H1 (cell line): ENCODE measurements at regions not wholly inside any gene's neighbourhood (a gene's known extent, or its start where the extent isn't known, plus 50 kb on each side); places are given as distances from the start of the nearest gene placed in this dataset.

Source experiments
- CREB1 ChIP-seq: IDR thresholded peaks from 2 replicates; pipeline ENCODE4 v1.6.1; 2012; ENCODE audit warnings: inconsistent platforms
- GABPA ChIP-seq: IDR thresholded peaks from 2 replicates; pipeline ENCODE4 v1.6.1; 2011; ENCODE audit warnings: mild to moderate bottlenecking, low read length, moderate library complexity, borderline replicate concordance; ENCODE audit not compliant: insufficient read depth
- RXRA ChIP-seq: IDR thresholded peaks from 2 replicates; pipeline ENCODE4 v1.6.1; 2011; ENCODE audit warnings: low read depth, mild to moderate bottlenecking, low read length, moderate library complexity; ENCODE audit not compliant: insufficient read depth
- SP1 ChIP-seq: IDR thresholded peaks from 2 replicates; pipeline ENCODE4 v1.6.1; 2011; ENCODE audit warnings: low read depth, low read length
- TF ChIP-seq, protein P1 (sequence below), 3 experiments: IDR thresholded peaks; 1 replicate in 2 of 3; 2 replicates in 1 of 3; pipeline versions ENCODE4 v1.5.1 to v1.6.1; 2011; ENCODE audit warnings: low read length in 3 of 3, mild to moderate bottlenecking in 3 of 3, inconsistent platforms in 2 of 3, low read depth in 1 of 3, moderate library complexity in 1 of 3; ENCODE audit not compliant: insufficient read depth in 1 of 3; ENCODE audit errors: control extremely low read depth in 1 of 3

- TF ChIP-seq RXRA, result no peak
- TF ChIP-seq GABPA, result no peak
- TF ChIP-seq CREB1, result no peak
- TF ChIP-seq SP1, result no peak
- TF ChIP-seq, protein P1, sequence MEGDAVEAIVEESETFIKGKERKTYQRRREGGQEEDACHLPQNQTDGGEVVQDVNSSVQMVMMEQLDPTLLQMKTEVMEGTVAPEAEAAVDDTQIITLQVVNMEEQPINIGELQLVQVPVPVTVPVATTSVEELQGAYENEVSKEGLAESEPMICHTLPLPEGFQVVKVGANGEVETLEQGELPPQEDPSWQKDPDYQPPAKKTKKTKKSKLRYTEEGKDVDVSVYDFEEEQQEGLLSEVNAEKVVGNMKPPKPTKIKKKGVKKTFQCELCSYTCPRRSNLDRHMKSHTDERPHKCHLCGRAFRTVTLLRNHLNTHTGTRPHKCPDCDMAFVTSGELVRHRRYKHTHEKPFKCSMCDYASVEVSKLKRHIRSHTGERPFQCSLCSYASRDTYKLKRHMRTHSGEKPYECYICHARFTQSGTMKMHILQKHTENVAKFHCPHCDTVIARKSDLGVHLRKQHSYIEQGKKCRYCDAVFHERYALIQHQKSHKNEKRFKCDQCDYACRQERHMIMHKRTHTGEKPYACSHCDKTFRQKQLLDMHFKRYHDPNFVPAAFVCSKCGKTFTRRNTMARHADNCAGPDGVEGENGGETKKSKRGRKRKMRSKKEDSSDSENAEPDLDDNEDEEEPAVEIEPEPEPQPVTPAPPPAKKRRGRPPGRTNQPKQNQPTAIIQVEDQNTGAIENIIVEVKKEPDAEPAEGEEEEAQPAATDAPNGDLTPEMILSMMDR (IDR thresholded peaks at IDR 0.05; ENCODE audit: control extremely low read depth in 1 of 3, insufficient read depth in 1 of 3, low read depth in 1 of 3, low read length in 3 of 3), result no peak
Measured at GRCh38 chr2:217208867-217209266, 349.0 kb upstream of the TNP1 start (continued).
